ENCODE measurements at regions not wholly inside any gene's neighbourhood (a gene's known extent, or its start where the extent isn't known, plus 50 kb on each side); places are given as distances from the start of the nearest gene placed in this dataset.

- no peak for TF ChIP-seq TAF1 (IDR thresholded peaks at IDR 0.05; ENCODE audit: borderline replicate concordance, insufficient read depth, low read length)
- TF ChIP-seq SIN3A (IDR thresholded peaks at IDR 0.05; ENCODE audit: borderline replicate concordance, insufficient read depth, low read length): no peak
- no peak for TF ChIP-seq FOXP2 (optimal IDR thresholded peaks at IDR 0.05; ENCODE audit: borderline replicate concordance, extremely low read depth, extremely low read length, insufficient read depth)
- TF ChIP-seq POLR2AphosphoS5 (IDR thresholded peaks at IDR 0.05; ENCODE audit: low read depth, low read length): no peak
Measured at GRCh38 chr5:135145985-135146384, 112.0 kb upstream of the PITX1 start.

- TF ChIP-seq POLR2AphosphoS5 (IDR thresholded peaks at IDR 0.05; ENCODE audit: low read depth, low read length): no peak
- no peak for TF ChIP-seq FOXP2 (optimal IDR thresholded peaks at IDR 0.05; ENCODE audit: borderline replicate concordance, extremely low read depth, extremely low read length, insufficient read depth)
- TF ChIP-seq, protein P1, sequence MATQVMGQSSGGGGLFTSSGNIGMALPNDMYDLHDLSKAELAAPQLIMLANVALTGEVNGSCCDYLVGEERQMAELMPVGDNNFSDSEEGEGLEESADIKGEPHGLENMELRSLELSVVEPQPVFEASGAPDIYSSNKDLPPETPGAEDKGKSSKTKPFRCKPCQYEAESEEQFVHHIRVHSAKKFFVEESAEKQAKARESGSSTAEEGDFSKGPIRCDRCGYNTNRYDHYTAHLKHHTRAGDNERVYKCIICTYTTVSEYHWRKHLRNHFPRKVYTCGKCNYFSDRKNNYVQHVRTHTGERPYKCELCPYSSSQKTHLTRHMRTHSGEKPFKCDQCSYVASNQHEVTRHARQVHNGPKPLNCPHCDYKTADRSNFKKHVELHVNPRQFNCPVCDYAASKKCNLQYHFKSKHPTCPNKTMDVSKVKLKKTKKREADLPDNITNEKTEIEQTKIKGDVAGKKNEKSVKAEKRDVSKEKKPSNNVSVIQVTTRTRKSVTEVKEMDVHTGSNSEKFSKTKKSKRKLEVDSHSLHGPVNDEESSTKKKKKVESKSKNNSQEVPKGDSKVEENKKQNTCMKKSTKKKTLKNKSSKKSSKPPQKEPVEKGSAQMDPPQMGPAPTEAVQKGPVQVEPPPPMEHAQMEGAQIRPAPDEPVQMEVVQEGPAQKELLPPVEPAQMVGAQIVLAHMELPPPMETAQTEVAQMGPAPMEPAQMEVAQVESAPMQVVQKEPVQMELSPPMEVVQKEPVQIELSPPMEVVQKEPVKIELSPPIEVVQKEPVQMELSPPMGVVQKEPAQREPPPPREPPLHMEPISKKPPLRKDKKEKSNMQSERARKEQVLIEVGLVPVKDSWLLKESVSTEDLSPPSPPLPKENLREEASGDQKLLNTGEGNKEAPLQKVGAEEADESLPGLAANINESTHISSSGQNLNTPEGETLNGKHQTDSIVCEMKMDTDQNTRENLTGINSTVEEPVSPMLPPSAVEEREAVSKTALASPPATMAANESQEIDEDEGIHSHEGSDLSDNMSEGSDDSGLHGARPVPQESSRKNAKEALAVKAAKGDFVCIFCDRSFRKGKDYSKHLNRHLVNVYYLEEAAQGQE (IDR thresholded peaks at IDR 0.05; ENCODE audit: insufficient read depth in 1 of 2, low read depth in 2 of 2, low read length in 2 of 2): no peak
- no peak for TF ChIP-seq SIN3A (IDR thresholded peaks at IDR 0.05; ENCODE audit: borderline replicate concordance, insufficient read depth, low read length)
- no peak for TF ChIP-seq TAF1 (IDR thresholded peaks at IDR 0.05; ENCODE audit: borderline replicate concordance, insufficient read depth, low read length)
Measured at GRCh38 chr5:135141303-135142268, 107.6 kb upstream of the PITX1 start.

GRCh38 chr5:135140446-135141204 lies 106.6 kb upstream of the PITX1 start:
- TF ChIP-seq POLR2AphosphoS5 (IDR thresholded peaks at IDR 0.05; ENCODE audit: low read depth, low read length): no peak
- no peak for TF ChIP-seq TAF1 (IDR thresholded peaks at IDR 0.05; ENCODE audit: borderline replicate concordance, insufficient read depth, low read length)
- TF ChIP-seq, protein P1 (IDR thresholded peaks at IDR 0.05; ENCODE audit: insufficient read depth in 1 of 2, low read depth in 2 of 2, low read length in 2 of 2): no peak
- no peak for TF ChIP-seq FOXP2 (optimal IDR thresholded peaks at IDR 0.05; ENCODE audit: borderline replicate concordance, extremely low read depth, extremely low read length, insufficient read depth)

GRCh38 chr5:135139381-135140134 lies 105.5 kb upstream of the PITX1 start:
- TF ChIP-seq TAF1 (IDR thresholded peaks at IDR 0.05; ENCODE audit: borderline replicate concordance, insufficient read depth, low read length) (no peak), SIN3A (IDR thresholded peaks at IDR 0.05; ENCODE audit: borderline replicate concordance, insufficient read depth, low read length) (no peak), FOXP2 (optimal IDR thresholded peaks at IDR 0.05; ENCODE audit: borderline replicate concordance, extremely low read depth, extremely low read length, insufficient read depth) (no peak), POLR2AphosphoS5 (IDR thresholded peaks at IDR 0.05; ENCODE audit: low read depth, low read length) (no peak)
- TF ChIP-seq, protein P1 (IDR thresholded peaks at IDR 0.05; ENCODE audit: insufficient read depth in 1 of 2, low read depth in 2 of 2, low read length in 2 of 2): no peak
